Liver (tissue), 8 donors: ENCODE measurements at regions not wholly inside any gene's neighbourhood (a gene's known extent, or its start where the extent isn't known, plus 50 kb on each side); places are given as distances from the start of the nearest gene placed in this dataset.

Experiments
- DNase-seq: peaks from one replicate; pipeline ENCODE4 v3.0.0-alpha.2; 2017; ENCODE audit warnings: low spot score
- H3K27ac ChIP-seq, 2 donors: one replicate each; pipeline ENCODE4 v1.7.0; 2013; ENCODE audit warnings: inconsistent platforms in 2 of 2, low read length in 2 of 2, control low read depth in 1 of 2, low read depth in 1 of 2, mild to moderate bottlenecking in 1 of 2
- H3K27me3 ChIP-seq, 4 donors: one replicate each; pipeline versions ENCODE4 v1.6.1 to v1.7.0; 2013; ENCODE audit warnings: low read length in 3 of 4, inconsistent platforms in 1 of 4, mild to moderate bottlenecking in 1 of 4, moderate library complexity in 1 of 4; ENCODE audit not compliant: control insufficient read depth in 4 of 4, insufficient read depth in 4 of 4
- H3K36me3 ChIP-seq, 4 donors: one replicate each; pipeline versions ENCODE4 v1.6.1 to v1.7.0; 2013; ENCODE audit warnings: low read length in 3 of 4, mild to moderate bottlenecking in 3 of 4, low read depth in 1 of 4, moderate library complexity in 1 of 4; ENCODE audit not compliant: control insufficient read depth in 4 of 4, insufficient read depth in 3 of 4
- H3K4me1 ChIP-seq, 4 donors: one replicate each; pipeline versions ENCODE4 v1.6.1 to v1.7.0; 2013; ENCODE audit warnings: low read length in 3 of 4, mild to moderate bottlenecking in 3 of 4, moderate library complexity in 1 of 4; ENCODE audit not compliant: control insufficient read depth in 4 of 4, insufficient read depth in 4 of 4
- H3K4me3 ChIP-seq, 3 donors: one replicate each; pipeline versions ENCODE4 v1.6.1 to v1.7.0; 2013; ENCODE audit warnings: low read length in 3 of 3, control low read depth in 1 of 3, low read depth in 1 of 3, mild to moderate bottlenecking in 1 of 3
- H3K9ac ChIP-seq, 2 donors: one replicate each; pipeline ENCODE4 v1.7.0; 2013; ENCODE audit warnings: low read length in 2 of 2, mild to moderate bottlenecking in 2 of 2, moderate library complexity in 2 of 2, control low read depth in 1 of 2, low read depth in 1 of 2
- H3K9me3 ChIP-seq, 4 donors: one replicate each; pipeline versions ENCODE4 v1.6.1 to v1.7.0; 2013; ENCODE audit warnings: low read length in 3 of 4; ENCODE audit not compliant: control insufficient read depth in 4 of 4
- ATF3 ChIP-seq: IDR thresholded peaks from 2 replicates; pipeline ENCODE4 v1.6.1; 2016; ENCODE audit warnings: antibody characterized with exemption
- EGR1 ChIP-seq, 2 donors: IDR thresholded peaks; 2 replicates each; pipeline ENCODE4 v1.6.1; 2016 to 2018; ENCODE audit warnings: antibody characterized with exemption in 2 of 2, low read depth in 2 of 2
- FOXA1 ChIP-seq: IDR thresholded peaks from 2 replicates; pipeline ENCODE4 v1.6.1; 2016; ENCODE audit warnings: antibody characterized with exemption
- FOXA2 ChIP-seq: IDR thresholded peaks from 2 replicates; pipeline ENCODE4 v1.6.1; 2016; ENCODE audit warnings: antibody characterized with exemption
- GABPA ChIP-seq, 2 donors: IDR thresholded peaks in 1 of 2; conservative IDR thresholded peaks in 1 of 2; 2 replicates each; pipeline ENCODE4 v1.6.1; 2016; ENCODE audit warnings: antibody characterized with exemption in 2 of 2, mild to moderate bottlenecking in 1 of 2, moderate library complexity in 1 of 2
- HNF4A ChIP-seq, 2 donors: conservative IDR thresholded peaks; 2 replicates each; pipeline ENCODE4 v1.6.1; 2016; ENCODE audit warnings: antibody characterized with exemption in 2 of 2, mild to moderate bottlenecking in 2 of 2
- JUND ChIP-seq, 2 donors: IDR thresholded peaks; 2 replicates each; pipeline ENCODE4 v1.6.1; 2016; ENCODE audit warnings: antibody characterized with exemption in 2 of 2
- NR2F2 ChIP-seq: IDR thresholded peaks from 2 replicates; pipeline ENCODE4 v1.6.1; 2016; ENCODE audit warnings: antibody characterized with exemption
- RXRA ChIP-seq, 2 donors: IDR thresholded peaks; 2 replicates each; pipeline ENCODE4 v1.6.1; 2017 to 2018; ENCODE audit warnings: antibody characterized with exemption in 2 of 2, mild to moderate bottlenecking in 1 of 2
- SP1 ChIP-seq: IDR thresholded peaks from 2 replicates; pipeline ENCODE4 v1.6.1; 2018; ENCODE audit warnings: antibody characterized with exemption, mild to moderate bottlenecking
- TAF1 ChIP-seq: conservative IDR thresholded peaks from 2 replicates; pipeline ENCODE4 v1.6.1; 2016; ENCODE audit warnings: antibody characterized with exemption, mild to moderate bottlenecking
- YY1 ChIP-seq: IDR thresholded peaks from 2 replicates; pipeline ENCODE4 v1.6.1; 2016; ENCODE audit warnings: antibody characterized with exemption, mild to moderate bottlenecking
- ZBTB33 ChIP-seq: IDR thresholded peaks from 2 replicates; pipeline ENCODE4 v1.6.1; 2016; ENCODE audit warnings: antibody characterized with exemption
- WGBS: extraction: QIAGEN DNeasy Blood & Tissue Kit; methylation state at CpG from one replicate; pipeline ENCODE4 v1.1.7; 2013; 5-methylcytosine and 5-hydroxymethylcytosine counted together
- TF ChIP-seq, protein P1 (sequence below): IDR thresholded peaks from 2 replicates; pipeline ENCODE4 v1.6.1; 2016; ENCODE audit warnings: antibody characterized with exemption
- TF ChIP-seq, protein P2 (sequence below): IDR thresholded peaks from 2 replicates; pipeline ENCODE4 v1.6.1; 2016; ENCODE audit warnings: antibody characterized with exemption, mild to moderate bottlenecking
- TF ChIP-seq, protein P3 (sequence below): fragments of 150-350 bp; IDR thresholded peaks from 2 replicates; pipeline ENCODE4 v1.5.1; 2017; ENCODE audit warnings: improper control_type of control experiment, low read depth, low read length; ENCODE audit not compliant: missing input control
- donor health status: healthy.
- donor health status: healthy.
- donor health status: healthy.
- donor health status: healthy.
- donor health status: healthy.

DNA sequence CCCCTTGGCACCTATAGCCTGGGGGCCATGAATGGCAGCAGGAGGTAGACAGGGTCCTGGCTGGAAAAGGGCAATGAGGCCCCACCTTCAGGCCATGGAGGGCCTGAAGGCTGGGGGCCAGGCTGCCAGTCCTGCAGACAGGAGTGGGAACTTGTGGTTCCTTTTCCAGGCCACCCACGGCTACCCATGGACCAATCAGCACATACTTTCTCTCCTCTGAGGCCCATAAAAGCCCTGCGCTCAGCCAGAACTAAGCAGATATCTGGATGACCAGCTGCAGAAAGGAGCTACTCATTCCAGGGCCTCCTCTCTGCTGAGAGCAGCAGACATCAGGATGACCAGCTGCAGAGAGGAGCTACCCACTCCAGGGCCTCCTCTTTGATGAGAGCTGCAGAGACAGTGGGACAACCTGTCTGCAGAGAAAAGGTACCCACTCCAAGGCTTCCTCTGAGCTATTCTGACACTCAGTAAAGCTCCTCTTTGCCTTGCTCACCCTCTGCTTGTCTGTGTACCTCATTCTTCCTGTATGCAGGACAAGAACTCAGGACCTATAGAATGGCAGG, 67.2 kb downstream of the NAA11 start:
- Histone ChIP-seq H3K27ac (no peak overlapping the region), H3K4me1 (no peaks in the 10 kb centered on the region), H3K36me3 (no peaks in the 10 kb centered on the region), H3K27me3 (no peaks in the 10 kb centered on the region), H3K4me3 (no peak overlapping the region), H3K9ac (no peak overlapping the region), H3K9me3 (no peaks in the 10 kb centered on the region)
- no peak for DNase-seq
- WGBS, result 92% methylated on average over 2 of the region's 2 CpGs
- TF ChIP-seq ATF3, result no peak
- no peak for TF ChIP-seq HNF4A (conservative IDR thresholded peaks at IDR 0.05)
- TF ChIP-seq, protein P1, sequence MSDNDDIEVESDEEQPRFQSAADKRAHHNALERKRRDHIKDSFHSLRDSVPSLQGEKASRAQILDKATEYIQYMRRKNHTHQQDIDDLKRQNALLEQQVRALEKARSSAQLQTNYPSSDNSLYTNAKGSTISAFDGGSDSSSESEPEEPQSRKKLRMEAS, result no peak
- no peak for TF ChIP-seq RXRA (IDR thresholded peaks at IDR 0.05)
- no peak for TF ChIP-seq FOXA2
- TF ChIP-seq EGR1 (IDR thresholded peaks at IDR 0.05; ENCODE audit: low read depth in 2 of 2), result no peak
- TF ChIP-seq TAF1, result no peak
- no peak for TF ChIP-seq ZBTB33
- TF ChIP-seq NR2F2, result no peak
- TF ChIP-seq FOXA1, result no peak
- TF ChIP-seq YY1, result no peak
- no peak for TF ChIP-seq GABPA (IDR thresholded peaks at IDR 0.05 in 1 of 2, conservative IDR thresholded peaks at IDR 0.05 in 1 of 2)
- no peak for TF ChIP-seq JUND (IDR thresholded peaks at IDR 0.05)
- TF ChIP-seq, protein P2, sequence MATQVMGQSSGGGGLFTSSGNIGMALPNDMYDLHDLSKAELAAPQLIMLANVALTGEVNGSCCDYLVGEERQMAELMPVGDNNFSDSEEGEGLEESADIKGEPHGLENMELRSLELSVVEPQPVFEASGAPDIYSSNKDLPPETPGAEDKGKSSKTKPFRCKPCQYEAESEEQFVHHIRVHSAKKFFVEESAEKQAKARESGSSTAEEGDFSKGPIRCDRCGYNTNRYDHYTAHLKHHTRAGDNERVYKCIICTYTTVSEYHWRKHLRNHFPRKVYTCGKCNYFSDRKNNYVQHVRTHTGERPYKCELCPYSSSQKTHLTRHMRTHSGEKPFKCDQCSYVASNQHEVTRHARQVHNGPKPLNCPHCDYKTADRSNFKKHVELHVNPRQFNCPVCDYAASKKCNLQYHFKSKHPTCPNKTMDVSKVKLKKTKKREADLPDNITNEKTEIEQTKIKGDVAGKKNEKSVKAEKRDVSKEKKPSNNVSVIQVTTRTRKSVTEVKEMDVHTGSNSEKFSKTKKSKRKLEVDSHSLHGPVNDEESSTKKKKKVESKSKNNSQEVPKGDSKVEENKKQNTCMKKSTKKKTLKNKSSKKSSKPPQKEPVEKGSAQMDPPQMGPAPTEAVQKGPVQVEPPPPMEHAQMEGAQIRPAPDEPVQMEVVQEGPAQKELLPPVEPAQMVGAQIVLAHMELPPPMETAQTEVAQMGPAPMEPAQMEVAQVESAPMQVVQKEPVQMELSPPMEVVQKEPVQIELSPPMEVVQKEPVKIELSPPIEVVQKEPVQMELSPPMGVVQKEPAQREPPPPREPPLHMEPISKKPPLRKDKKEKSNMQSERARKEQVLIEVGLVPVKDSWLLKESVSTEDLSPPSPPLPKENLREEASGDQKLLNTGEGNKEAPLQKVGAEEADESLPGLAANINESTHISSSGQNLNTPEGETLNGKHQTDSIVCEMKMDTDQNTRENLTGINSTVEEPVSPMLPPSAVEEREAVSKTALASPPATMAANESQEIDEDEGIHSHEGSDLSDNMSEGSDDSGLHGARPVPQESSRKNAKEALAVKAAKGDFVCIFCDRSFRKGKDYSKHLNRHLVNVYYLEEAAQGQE, result no peak
- TF ChIP-seq, protein P3, sequence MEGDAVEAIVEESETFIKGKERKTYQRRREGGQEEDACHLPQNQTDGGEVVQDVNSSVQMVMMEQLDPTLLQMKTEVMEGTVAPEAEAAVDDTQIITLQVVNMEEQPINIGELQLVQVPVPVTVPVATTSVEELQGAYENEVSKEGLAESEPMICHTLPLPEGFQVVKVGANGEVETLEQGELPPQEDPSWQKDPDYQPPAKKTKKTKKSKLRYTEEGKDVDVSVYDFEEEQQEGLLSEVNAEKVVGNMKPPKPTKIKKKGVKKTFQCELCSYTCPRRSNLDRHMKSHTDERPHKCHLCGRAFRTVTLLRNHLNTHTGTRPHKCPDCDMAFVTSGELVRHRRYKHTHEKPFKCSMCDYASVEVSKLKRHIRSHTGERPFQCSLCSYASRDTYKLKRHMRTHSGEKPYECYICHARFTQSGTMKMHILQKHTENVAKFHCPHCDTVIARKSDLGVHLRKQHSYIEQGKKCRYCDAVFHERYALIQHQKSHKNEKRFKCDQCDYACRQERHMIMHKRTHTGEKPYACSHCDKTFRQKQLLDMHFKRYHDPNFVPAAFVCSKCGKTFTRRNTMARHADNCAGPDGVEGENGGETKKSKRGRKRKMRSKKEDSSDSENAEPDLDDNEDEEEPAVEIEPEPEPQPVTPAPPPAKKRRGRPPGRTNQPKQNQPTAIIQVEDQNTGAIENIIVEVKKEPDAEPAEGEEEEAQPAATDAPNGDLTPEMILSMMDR, result no peak
- no peak for TF ChIP-seq SP1
